ENCODE measurements at regions not wholly inside any gene's neighbourhood (a gene's known extent, or its start where the extent isn't known, plus 50 kb on each side); places are given as distances from the start of the nearest gene placed in this dataset.

- CTCF ChIA-PET = interaction anchor here (0.6 kb wide), 1 partner anchor 69 kb away, joined by 9 read pairs; no protein-coding TSS in a partner anchor
- BruUV-seq (replicated peaks) = no TSS peak
- Histone ChIP-seq H3K27me3 (ENCODE audit: control insufficient read depth, insufficient read depth, low read length) (no peaks in the 10 kb centered on the region), H3K4me3 (ENCODE audit: low read depth in 2 of 2, low read length in 2 of 2) (peak overlapping the region in 1 of 2 experiments; percentile 29; a peak in 2 of 4 replicates), H3K36me3 (ENCODE audit: control insufficient read depth, insufficient read depth, low read length) (no peaks in the 10 kb centered on the region), H3K4me1 (ENCODE audit: control insufficient read depth, insufficient read depth, low read length) (peaks cover 17% of the 10 kb centered on the region), H3K27ac (ENCODE audit: low read length) (peak overlapping the region; percentile 71), H3K9me3 (ENCODE audit: control insufficient read depth, insufficient read depth, low read depth, low read length) (no peaks in the 10 kb centered on the region)
- ATAC-seq = peak; percentile 97
- POLR2A ChIA-PET = interaction anchor here (0.6 to 0.7 kb wide), 2 partner anchors 43 to 603 kb away, joined by 3 read pairs; no protein-coding TSS in a partner anchor
- intact Hi-C loops (cut with micrococcal nuclease; ENCODE audit: unreplicated experiment) (no loop called here), in situ Hi-C loops (cut with HindIII; ENCODE audit: low pct_unique_long_range_greater_than_20kb, low sequenced_read_pairs) (no loop called here)
- DNase-seq (ENCODE audit: low read depth, low spot score) = peak; percentile 81
- TF ChIP-seq TCF7L2 (IDR thresholded peaks at IDR 0.05; ENCODE audit: low read depth, low read length) = no peak
- peak; percentile 64; the same call in 1 of the 2 replicates for TF ChIP-seq POLR2AphosphoS5 (IDR thresholded peaks at IDR 0.05; ENCODE audit: low read depth, low read length)
These were observed 593.4 kb upstream of the JAG1 start for GRCh38 chr20:11267131-11267761.

- in situ Hi-C loops (cut with HindIII; ENCODE audit: low pct_unique_long_range_greater_than_20kb, low sequenced_read_pairs) = no loop called here
- BruUV-seq (replicated peaks) = no TSS peak
- POLR2A ChIA-PET = no interaction called here
These were observed 594.0 kb upstream of the JAG1 start for GRCh38 chr20:11267762-11268335.

More at GRCh38 chr20:11267762-11268335, 594.0 kb upstream of the JAG1 start:
- ATAC-seq = 0 out of 2 replicates have a peak, but pooled peaks have one; percentile 40
- Histone ChIP-seq H3K36me3 (ENCODE audit: control insufficient read depth, insufficient read depth, low read length) (no peaks in the 10 kb centered on the region), H3K4me1 (ENCODE audit: control insufficient read depth, insufficient read depth, low read length) (peaks cover 17% of the 10 kb centered on the region), H3K27ac (ENCODE audit: low read length) (peak overlapping the region; percentile 71), H3K27me3 (ENCODE audit: control insufficient read depth, insufficient read depth, low read length) (no peaks in the 10 kb centered on the region), H3K9me3 (ENCODE audit: control insufficient read depth, insufficient read depth, low read depth, low read length) (no peaks in the 10 kb centered on the region), H3K4me3 (ENCODE audit: low read depth in 2 of 2, low read length in 2 of 2) (no peak overlapping the region)
- intact Hi-C loops (cut with micrococcal nuclease; ENCODE audit: unreplicated experiment) = no loop called here
- TF ChIP-seq TCF7L2 (IDR thresholded peaks at IDR 0.05; ENCODE audit: low read depth, low read length) = no peak
- no peak for TF ChIP-seq POLR2AphosphoS5 (IDR thresholded peaks at IDR 0.05; ENCODE audit: low read depth, low read length)
- TF ChIP-seq, protein P1, sequence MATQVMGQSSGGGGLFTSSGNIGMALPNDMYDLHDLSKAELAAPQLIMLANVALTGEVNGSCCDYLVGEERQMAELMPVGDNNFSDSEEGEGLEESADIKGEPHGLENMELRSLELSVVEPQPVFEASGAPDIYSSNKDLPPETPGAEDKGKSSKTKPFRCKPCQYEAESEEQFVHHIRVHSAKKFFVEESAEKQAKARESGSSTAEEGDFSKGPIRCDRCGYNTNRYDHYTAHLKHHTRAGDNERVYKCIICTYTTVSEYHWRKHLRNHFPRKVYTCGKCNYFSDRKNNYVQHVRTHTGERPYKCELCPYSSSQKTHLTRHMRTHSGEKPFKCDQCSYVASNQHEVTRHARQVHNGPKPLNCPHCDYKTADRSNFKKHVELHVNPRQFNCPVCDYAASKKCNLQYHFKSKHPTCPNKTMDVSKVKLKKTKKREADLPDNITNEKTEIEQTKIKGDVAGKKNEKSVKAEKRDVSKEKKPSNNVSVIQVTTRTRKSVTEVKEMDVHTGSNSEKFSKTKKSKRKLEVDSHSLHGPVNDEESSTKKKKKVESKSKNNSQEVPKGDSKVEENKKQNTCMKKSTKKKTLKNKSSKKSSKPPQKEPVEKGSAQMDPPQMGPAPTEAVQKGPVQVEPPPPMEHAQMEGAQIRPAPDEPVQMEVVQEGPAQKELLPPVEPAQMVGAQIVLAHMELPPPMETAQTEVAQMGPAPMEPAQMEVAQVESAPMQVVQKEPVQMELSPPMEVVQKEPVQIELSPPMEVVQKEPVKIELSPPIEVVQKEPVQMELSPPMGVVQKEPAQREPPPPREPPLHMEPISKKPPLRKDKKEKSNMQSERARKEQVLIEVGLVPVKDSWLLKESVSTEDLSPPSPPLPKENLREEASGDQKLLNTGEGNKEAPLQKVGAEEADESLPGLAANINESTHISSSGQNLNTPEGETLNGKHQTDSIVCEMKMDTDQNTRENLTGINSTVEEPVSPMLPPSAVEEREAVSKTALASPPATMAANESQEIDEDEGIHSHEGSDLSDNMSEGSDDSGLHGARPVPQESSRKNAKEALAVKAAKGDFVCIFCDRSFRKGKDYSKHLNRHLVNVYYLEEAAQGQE (IDR thresholded peaks at IDR 0.05; ENCODE audit: insufficient read depth in 1 of 2, low read depth in 2 of 2, low read length in 1 of 2) = no peak
- TF ChIP-seq SIN3A (IDR thresholded peaks at IDR 0.05; ENCODE audit: borderline replicate concordance, insufficient read depth, low read depth, low read length) = no peak
- no peak for TF ChIP-seq CTCF (IDR thresholded peaks at IDR 0.05)
- DNase-seq (ENCODE audit: low read depth, low spot score) = no peak
- CTCF ChIA-PET = interaction anchor here (0.6 kb wide), 1 partner anchor 70 kb away, joined by 9 read pairs; no protein-coding TSS in a partner anchor

Data from Panc1 (cell line).